ENCODE measurements at regions not wholly inside any gene's neighbourhood (a gene's known extent, or its start where the extent isn't known, plus 50 kb on each side); places are given as distances from the start of the nearest gene placed in this dataset.
A peak's percentile ranks its signal among the peaks of the same experiment; 100 is the strongest.

DNA sequence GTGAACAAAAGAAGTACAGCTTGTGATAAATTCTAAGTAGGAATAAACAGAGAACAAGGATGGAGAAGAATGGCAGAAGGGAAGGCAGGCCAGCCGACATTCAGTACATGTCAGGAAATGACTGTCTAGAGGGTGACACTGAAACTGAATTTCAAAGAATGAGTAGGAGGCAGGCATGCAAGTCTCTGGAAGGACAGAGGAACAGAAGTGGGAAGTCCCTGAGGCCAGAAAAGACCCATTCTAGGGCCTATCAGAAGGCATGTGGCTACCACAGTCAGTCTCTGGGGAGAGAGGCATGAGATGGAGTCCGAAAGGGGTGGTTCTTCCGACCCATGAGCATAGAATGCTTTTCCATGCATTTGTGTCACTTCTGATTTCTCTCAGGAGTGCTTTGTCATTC, 243.5 kb upstream of the UBE2E2 start:
- DNase-seq (ENCODE audit: missing footprints): no peak
- intact Hi-C loops (cut with DNase I): no loop called here
- no peak for ATAC-seq

DNA sequence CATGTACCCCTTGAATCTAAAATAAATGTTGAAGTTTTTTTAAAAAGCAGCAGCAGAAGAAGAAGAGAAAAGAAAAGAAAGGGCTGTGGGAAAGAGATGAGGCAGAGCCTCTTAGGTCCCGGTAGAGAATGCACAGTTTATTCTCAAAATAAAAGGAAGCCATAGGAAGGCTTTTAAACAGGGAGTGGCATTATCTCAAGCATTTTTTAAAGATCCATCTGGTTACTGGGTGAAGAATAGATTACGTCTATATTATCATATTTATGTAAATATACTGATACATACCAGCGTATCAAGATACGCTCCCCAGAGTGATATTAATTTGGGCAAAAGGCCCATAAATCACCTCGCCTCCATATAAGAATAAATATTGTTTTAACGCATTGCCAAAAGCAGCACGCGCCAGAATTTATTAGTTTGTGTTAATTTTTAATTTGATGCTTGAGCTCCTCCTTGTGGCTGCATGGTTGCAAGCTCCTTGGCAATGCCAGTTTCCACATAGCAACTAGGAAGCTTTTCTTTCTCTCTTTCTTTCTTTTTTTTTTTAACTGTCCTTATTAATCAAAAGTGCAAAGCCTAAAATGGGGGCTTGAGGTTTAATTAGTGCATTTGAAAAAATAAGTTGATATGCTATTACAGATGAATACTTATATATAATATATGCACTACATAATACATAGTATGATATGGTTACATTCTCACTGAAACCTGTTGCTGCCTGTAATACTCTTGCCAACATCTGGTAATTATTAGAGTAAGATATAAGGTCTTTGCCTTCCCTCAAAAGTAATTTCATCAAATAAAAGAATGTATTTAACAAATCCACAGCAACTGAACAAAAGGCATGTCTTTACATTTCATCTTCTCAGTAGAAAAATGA, 242.8 kb upstream of the UBE2E2 start:
- intact Hi-C loops (cut with DNase I): no loop called here

DNA sequence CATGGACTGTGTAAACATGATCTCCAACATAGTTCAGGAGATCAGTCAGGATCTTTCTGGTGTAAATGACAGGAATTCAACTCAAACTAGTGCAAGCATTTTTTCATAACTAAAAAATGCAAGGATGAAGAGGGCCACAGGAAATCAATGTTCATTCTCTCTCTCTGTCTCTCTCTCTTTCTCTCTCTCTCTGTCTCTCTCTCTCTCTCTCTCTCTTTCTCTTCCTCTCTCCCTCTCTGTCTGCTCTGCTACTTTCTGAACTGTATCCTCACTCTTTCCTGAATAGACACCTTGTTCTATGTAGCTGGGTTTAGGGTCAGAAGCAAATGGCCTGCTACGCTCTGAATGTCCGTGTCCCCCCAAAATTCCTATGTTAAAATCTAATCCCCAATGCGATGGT, 240.9 kb upstream of the UBE2E2 start:
- DNase-seq (ENCODE audit: missing footprints) (no peak), ATAC-seq (no peak)
- intact Hi-C loops (cut with DNase I): no loop called here

More for the DNA sequence above, 242.8 kb upstream of the UBE2E2 start:
- DNase-seq (ENCODE audit: missing footprints): no peak
- no peak for ATAC-seq

DNA sequence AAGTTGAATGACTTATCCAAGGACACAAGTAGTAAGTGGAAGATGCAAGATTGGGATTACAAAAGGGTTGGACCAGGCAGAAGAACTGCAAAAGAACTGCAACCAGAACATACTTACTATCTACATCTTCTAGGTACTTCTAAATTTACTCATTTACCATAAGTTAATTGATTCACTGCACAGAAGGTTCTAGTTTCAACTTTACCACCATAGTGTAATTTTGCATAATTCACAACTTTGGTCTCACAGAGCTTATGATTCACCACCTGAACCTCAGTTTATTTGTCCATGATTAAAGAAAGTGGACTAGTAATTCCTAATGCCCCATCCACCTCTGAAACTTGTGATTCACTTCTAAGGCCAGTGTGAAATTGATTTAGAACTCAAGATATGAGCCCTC, 236.8 kb upstream of the UBE2E2 start:
- ATAC-seq (no peak), DNase-seq (ENCODE audit: missing footprints) (no peak)
- intact Hi-C loops (cut with DNase I): no loop called here

DNA sequence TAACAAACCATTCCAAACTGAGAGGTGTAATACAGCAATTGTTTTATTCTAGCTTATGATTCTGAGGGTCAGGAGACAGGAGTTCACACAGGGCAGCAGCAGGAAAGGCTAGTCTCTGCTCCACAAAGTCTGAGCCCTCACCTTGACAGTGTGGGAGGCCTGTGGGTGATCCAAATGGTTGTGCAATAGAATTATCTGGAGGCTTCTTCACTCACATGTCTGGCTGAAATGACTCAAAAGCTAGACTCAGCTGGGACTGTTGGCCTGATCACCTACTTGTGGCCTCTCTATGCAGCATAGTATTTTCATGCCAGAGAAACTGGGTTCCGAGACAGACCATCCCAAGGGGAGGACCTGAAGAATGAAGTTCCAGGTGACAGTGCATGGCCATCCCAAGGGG, 233.9 kb upstream of the UBE2E2 start:
- no peak for ATAC-seq
- DNase-seq (ENCODE audit: missing footprints): no peak
- intact Hi-C loops (cut with DNase I): no loop called here

DNA sequence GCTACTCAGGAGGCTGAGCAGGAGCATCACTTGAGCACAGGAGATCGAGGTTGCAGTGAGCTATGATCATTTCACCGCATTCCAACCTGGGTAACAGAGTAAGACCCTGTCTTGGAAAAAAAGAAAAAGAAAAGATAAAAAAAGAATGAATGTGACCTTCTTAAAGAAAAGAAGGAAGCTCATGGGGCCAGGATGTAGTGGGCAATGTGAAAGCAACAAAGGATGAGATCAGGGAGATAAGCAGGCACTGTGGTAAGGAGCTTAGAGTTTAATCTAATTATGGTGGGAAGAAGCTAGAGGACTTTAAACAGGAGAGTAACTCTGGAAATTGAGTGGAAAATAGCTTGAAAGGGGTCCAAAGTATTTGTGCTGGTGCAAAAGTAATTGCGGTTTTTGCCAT, 231.6 kb upstream of the UBE2E2 start:
- ATAC-seq (no peak), DNase-seq (ENCODE audit: missing footprints) (no peak)
- intact Hi-C loops (cut with DNase I): no loop called here

DNA sequence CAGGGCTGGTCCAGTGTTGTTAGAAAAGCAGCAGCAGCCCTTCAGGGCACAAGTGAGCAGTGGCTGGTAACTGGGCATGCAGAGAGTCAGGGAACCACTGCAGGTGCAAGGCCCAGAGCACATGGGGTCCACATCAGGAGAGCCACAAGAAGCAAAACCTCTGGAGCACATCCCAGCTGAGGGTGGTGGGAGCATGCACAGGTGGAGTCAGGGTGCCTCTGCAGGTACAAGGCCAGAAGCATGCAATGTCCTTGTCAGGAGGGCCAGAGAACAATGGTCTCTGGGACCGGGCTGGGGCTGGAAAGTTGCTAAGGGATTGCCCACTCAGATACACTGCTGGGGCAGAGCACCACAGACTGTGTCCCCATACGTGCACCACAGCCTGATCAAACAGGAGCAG, 226.1 kb upstream of the UBE2E2 start:
- intact Hi-C loops (cut with DNase I): no loop called here
- no peak for DNase-seq (ENCODE audit: missing footprints)
- no peak for ATAC-seq

DNA sequence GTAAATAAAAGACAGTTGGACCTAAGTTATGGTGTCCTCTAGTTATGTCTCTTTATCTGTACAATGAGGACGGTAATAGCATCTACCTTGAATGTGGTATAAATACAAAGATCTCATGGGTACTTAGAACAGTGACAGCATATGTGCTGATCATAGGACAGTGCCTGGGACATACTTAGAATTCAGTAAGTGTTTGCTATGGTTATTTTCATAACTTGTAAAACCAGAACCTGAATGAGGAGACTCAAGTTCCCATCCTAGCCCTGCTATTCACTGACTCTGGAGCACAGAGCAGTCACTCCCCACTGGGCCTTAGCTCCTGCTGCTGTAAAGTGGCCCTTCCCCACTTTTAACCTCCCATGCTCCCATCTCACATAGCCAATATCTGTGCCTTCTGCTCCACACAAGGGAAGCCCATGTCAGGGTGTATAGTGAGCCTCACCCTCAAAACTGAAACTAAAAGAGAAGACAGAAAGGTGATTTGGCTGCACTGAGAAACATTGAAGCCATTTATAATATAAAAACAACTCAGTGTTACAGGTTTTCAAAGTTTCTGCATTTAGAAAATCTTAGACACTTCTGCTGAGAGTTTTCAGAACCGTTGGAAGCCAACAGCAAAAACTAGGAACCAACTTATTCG, 225.4 kb upstream of the UBE2E2 start:
- no peak for ATAC-seq
- no peak for DNase-seq (ENCODE audit: missing footprints)
- intact Hi-C loops (cut with DNase I): no loop called here

DNA sequence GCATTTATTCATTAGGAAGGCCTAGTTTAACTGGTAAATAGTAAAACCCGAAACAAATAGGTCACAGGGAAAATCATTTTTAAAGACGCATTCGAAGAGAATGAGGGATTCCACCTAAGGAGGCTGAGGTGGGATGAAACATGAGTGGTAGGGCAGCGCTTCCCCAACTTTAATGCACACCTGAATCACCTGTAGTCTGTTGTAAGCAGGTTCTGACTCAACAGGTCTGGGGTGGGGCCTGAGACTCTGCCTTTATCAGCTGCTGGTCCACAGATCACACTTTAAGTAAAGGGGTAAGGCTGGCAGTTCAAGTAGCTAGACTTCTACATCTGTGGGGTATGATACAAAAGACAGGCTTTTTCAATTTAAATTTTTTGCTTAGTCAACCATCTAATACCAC, 223.5 kb upstream of the UBE2E2 start:
- DNase-seq (ENCODE audit: missing footprints) (no peak), ATAC-seq (no peak)
- intact Hi-C loops (cut with DNase I): no loop called here

DNA sequence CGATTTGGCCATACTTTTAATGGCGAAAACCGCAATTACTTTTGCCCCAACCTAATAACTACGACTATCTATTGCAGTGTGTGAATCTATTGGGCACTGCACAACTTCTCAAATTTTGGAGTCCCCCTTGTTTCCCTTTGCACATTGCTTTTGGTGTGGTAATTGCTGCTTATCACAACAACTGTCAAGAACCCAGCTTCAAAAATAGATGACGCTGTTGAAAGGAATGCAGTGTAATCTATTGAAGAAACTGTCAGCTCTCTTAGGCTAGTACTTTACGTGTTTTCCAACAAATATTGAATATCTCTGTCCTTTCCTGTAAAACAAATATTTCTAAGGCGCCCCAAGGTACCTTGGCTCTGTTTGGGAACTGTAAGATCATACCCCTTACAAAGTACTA, 222.8 kb upstream of the UBE2E2 start:
- ATAC-seq (peak; percentile 60), DNase-seq (ENCODE audit: missing footprints) (no peak)
- intact Hi-C loops (cut with DNase I): no loop called here

DNA sequence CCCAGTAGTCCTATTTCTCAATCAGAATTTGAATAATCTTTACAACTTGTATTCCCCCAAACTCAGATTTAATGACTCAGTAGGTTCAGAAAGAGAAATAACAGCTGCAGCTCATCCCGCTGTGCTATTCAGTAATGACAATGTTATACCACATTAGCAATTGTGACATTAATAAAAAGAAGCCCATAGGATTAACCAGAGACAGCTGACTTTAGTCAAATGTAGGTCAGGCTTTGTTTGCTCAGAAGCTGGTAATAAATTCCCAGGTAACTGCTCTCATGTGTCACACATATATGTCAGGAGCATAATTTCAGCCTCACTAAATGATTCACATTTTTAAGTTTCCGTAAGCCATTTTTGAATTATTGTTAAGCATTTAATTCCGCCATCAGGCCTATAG, 222.0 kb upstream of the UBE2E2 start:
- intact Hi-C loops (cut with DNase I): no loop called here
- no peak for ATAC-seq

DNA sequence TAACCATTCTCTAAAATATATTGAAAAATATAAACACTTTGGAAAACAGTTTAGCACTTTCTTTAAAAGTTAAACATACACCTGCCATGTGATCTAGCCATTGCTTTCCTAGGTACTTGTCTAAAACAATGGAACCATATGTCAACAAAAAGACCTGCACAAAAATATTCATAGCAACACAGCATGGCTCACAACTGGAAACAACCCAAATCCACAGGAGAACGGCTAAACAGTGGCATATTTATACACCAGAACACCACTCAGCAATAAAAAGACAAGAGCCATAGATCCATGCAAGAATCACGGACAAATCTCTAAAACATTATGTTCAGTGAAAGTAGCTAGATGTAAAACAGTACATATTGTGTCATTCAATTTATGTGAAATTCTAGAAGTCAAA, 221.3 kb upstream of the UBE2E2 start:
- DNase-seq (ENCODE audit: missing footprints) (no peak), ATAC-seq (no peak)
- intact Hi-C loops (cut with DNase I): no loop called here

More for the DNA sequence above, 222.0 kb upstream of the UBE2E2 start:
- DNase-seq (ENCODE audit: missing footprints): no peak

DNA sequence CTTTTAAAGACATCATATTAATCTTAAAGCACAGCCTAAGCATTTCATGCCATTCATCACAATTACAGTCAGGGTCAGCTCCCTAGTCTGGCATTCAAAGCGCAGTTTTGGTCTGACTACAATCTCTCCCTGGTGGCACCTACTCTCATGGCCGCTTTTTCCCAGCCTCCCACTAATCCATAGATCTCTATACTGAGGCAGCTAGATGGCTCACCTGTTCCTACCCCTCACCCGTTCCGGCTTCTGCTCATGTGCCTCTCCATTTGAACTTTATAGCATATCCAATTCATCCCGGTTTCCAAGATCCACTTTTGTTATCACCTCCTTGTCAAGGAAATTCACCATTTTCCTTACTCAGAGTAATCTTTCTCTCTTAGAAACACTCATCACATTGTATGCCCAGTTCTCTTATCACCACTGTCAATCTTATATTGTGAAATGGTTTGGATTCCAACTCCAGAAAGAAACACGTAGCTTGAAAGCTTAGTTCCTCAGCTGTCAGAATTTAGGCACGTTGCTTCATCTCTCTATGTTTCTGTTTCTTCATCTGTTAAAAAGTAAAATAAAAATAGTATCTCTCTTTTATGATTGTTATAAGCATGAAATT, 220.0 kb upstream of the UBE2E2 start:
- no peak for ATAC-seq
- intact Hi-C loops (cut with DNase I): no loop called here
- no peak for DNase-seq (ENCODE audit: missing footprints)

DNA sequence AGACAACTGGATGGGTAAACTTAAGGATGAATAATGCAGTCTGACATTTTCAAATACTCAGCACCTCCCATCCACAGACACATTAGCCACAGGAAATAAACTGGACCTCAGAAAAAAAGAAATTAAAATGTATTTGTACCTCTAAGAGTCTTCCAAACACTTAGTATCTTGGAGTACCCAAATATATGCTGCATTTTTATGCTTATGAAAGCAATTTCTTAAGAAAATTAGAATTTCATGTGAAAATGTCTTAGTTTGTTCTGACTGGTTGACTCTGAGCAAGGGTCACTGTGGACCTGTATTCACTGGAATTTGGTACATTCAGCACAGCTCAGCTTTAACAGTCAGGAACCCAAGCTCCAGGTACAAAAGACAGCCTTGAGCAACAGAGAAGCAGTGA, 216.2 kb upstream of the UBE2E2 start:
- no peak for DNase-seq (ENCODE audit: missing footprints)
- no peak for ATAC-seq
- intact Hi-C loops (cut with DNase I): no loop called here

DNA sequence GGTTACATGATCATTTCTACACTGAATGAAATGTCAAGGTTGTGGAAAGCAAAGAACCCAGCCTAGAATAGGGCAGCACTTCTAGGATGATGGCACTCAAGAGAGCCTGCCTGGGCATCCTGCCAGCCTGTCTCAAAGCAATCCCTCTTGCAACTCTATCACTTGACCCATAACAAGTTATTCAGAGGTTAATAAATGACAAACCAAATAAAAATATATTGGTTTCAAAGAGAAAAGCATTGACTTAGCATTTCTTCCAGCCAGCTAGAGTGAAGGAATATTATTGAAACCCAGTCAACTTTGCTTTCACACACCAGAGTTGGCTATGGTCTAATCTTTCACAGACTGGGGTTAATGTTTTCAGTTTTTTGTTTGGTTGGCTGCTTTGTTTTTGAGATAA, 214.6 kb upstream of the UBE2E2 start:
- intact Hi-C loops (cut with DNase I): no loop called here
- no peak for DNase-seq (ENCODE audit: missing footprints)

DNA sequence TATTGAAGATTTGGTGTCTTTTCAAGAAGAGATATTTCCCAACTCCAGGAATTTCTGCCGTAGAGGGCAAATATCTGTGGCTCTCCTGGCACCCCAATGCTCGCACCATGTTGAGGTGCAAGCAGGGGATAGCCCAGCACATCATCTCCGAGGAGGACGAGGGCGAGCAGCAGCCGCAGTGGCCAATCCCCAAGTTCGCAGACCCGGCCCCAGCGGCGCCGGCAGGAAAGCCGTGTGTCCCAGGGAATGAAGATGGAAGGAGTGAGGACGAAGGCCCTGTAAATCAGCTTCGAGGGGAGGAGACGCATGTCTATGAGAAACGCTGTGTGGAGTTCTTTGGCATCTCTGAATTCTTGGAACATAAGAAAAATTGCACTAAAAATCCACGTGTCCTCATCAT, 213.4 kb upstream of the UBE2E2 start:
- ATAC-seq (no peak), DNase-seq (ENCODE audit: missing footprints) (no peak)
- intact Hi-C loops (cut with DNase I): no loop called here

More for the DNA sequence above, 214.6 kb upstream of the UBE2E2 start:
- ATAC-seq: peak; percentile 61

DNA sequence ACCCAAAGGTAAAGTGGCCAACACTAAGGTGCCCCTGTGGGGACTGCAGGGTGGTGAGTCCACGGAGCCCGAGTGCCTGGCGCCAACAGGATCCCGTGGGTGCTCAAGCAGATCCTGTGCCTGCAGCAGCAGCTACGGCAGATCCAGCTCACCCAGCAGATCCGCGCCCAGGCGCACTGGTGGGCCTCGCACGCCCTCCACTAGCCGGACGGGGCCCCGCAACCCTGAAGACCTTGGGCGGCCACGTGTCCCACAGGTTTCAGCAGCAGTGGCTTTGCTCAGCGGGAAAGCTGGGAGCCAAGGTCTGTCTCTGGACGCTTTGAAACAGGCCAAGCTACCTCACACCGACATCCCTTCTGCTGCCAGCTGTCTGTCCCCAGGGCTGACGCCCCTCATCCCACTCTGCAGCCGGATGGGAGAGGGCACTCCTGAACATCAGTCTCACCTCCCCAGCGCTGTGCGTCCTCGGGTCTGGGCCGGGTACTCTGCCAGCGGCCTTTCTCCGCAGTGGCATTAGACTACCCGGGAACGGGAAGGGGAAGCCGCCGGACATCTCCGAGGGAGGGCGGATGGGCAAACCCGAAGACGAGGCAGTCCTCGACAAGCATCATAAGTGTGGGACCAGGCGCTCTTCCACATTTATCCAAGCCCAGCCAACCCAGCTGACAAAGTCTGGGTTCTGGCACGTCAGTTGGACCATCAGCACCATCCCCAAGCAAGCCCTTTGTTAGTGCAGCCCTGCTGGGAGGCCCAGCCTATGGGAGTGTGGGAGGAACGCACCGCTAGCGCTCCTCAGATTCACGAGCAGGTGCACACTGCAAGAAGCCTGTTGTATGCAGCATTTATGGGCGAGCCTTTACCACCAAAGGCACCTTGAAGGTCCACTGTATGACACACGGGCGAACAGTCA, 212.6 kb upstream of the UBE2E2 start:
- intact Hi-C loops (cut with DNase I): no loop called here
- no peak for ATAC-seq
- no peak for DNase-seq (ENCODE audit: missing footprints)

DNA sequence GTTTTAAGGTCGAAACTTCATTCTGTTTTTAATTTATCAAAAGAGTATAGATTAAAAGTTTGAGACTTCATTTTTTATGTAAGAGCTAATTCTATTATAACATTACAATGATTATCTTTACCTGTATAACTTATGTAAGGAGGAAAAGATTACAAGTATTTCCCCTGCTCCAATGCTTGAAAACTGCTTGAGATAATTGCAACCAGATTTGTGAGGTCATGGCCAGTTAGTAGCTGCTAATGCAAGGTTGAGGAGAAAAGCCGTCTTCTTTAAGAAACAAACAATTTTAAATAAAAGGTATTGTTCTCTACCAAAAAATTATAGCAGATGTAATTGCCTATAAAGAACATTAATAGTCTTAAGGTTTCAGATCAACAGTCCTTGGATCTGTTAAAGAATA, 208.3 kb upstream of the UBE2E2 start:
- intact Hi-C loops (cut with DNase I): no loop called here
- DNase-seq (ENCODE audit: missing footprints): no peak
- ATAC-seq: no peak

DNA sequence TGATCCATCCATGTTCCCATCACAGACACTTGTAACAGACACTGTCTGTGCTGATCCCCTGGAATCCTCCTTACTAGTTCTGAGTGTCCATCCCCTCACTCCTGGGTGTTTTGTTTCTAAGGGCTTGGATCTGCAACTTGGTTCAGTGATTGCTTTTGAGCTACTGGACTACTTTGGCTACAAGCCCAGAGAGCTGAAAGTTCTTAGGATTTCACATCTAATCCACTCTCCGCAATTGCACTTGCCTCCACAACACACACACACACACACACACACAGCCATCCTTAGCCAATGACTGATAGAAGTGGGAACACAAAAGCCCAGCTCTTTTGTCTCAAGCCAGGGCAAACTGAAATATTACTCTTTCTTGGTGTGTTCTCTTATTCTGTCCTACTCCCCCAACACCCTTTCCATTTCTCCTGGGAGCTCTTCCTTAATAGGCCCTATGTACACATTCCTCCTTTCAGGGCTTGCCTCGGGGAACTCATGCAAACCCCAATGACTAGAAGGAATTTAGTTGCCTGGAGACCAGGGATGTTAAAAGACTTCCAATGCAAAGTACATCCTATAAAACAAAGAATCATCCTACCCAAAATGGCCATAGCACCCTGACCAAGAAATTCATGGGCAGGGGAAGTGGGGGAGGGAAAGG, 206.1 kb upstream of the UBE2E2 start:
- DNase-seq (ENCODE audit: missing footprints) (no peak), ATAC-seq (no peak)
- intact Hi-C loops (cut with DNase I): no loop called here
